Adrenal gland (tissue), 9 donors: ENCODE measurements at regions not wholly inside any gene's neighbourhood (a gene's known extent, or its start where the extent isn't known, plus 50 kb on each side); places are given as distances from the start of the nearest gene placed in this dataset.

ENCODE experiments used
- DNase-seq, 7 donors: peaks; one replicate each; pipeline ENCODE4 v3.0.0-alpha.2; 2019 to 2020
- H3K27ac ChIP-seq, 5 donors: fragments of 200-600 bp; sonication (generic) in 4 of 5; 1 replicate in 3 of 5; 2 replicates in 2 of 5; pipeline versions ENCODE4 v1.5.1 to v1.8.0; 2016 to 2020; ENCODE audit warnings: mild to moderate bottlenecking in 1 of 5
- H3K27me3 ChIP-seq: fragments of 200-600 bp; 2 replicates; pipeline ENCODE4 v1.8.0; 2021
- H3K36me3 ChIP-seq, 2 donors: fragments of 200-600 bp; replicated peaks in 1 of 2; 1 replicate in 1 of 2; 2 replicates in 1 of 2; pipeline versions ENCODE4 v1.5.1 to v1.8.0; 2018 to 2022
- H3K4me1 ChIP-seq, 2 donors: fragments of 200-600 bp; replicated peaks in 1 of 2; 1 replicate in 1 of 2; 2 replicates in 1 of 2; pipeline versions ENCODE4 v1.5.1 to v1.8.0; 2018 to 2021
- H3K4me3 ChIP-seq, 4 donors: fragments of 200-600 bp; sonication (generic) in 3 of 4; one replicate each; pipeline ENCODE4 v1.5.1; 2016 to 2018
- H3K9me3 ChIP-seq, 3 donors: fragments of 200-600 bp; sonication (generic) in 1 of 3; replicated peaks in 1 of 3; 1 replicate in 2 of 3; 2 replicates in 1 of 3; pipeline versions ENCODE4 v1.5.1 to v1.8.0; 2016 to 2021
- POLR2A ChIP-seq, 2 donors: fragments of 450-650 bp; IDR thresholded peaks; one replicate each; pipeline ENCODE4 v1.6.1; 2017; ENCODE audit warnings: antibody characterized with exemption in 2 of 2, mild to moderate bottlenecking in 2 of 2, moderate library complexity in 1 of 2
- WGBS, 4 donors: extraction: QIAGEN DNeasy Blood & Tissue Kit in 2 of 4; methylation state at CpG; one replicate each; pipeline versions ENCODE4 v1.1.5 to v1.1.7; 2013 to 2017; 5-methylcytosine and 5-hydroxymethylcytosine counted together
- intact Hi-C, 2 donors: fragments of 100-400 bp; cut with DNase I; formaldehyde crosslinking; loops; one replicate each; pipeline versions ENCODE4 v1.14.1 to v1.15.0; 2022 to 2023
- TF ChIP-seq, protein P1 (sequence below), 6 experiments: fragments of 450-650 bp in 4 of 6; fragments of 200-600 bp in 2 of 6; sonication (generic) in 1 of 6; IDR thresholded peaks; 1 replicate in 5 of 6; 2 replicates in 1 of 6; pipeline versions ENCODE4 v1.5.1 to v1.8.0; 2016 to 2021; ENCODE audit warnings: antibody characterized with exemption in 6 of 6, mild to moderate bottlenecking in 2 of 6, moderate library complexity in 1 of 6
- donor health status: healthy with polysubstance abuse.
- donor health status: Bipolar disorder and iron deficiency.
- donor health status: DM: yes; HTN: yes; CAD: no.
- donor health status: DM: no; HTN: no; CAD: no.
- donor health status: DM: no; HTN: no; CAD: no.

DNA sequence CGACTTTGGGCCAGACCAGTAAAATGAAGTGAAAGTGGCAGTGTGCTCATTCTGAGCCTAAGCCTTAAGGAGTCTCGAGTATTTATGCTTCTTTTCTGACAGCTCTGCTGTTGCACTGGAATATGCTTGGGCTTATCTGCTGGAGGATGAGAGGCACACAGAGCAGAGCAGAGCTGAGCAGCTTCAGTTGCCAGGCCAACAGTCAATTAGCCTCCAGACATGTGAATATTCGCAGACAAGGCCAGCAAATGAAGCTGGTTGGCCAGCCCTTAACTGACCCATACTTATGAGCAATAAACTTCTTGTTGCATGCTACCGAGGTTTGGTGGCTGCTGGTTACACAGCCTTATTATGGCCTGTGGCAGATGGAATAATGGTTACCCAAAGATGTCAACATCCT, 203.0 kb upstream of the GEMIN8 start:
- TF ChIP-seq, protein P1, sequence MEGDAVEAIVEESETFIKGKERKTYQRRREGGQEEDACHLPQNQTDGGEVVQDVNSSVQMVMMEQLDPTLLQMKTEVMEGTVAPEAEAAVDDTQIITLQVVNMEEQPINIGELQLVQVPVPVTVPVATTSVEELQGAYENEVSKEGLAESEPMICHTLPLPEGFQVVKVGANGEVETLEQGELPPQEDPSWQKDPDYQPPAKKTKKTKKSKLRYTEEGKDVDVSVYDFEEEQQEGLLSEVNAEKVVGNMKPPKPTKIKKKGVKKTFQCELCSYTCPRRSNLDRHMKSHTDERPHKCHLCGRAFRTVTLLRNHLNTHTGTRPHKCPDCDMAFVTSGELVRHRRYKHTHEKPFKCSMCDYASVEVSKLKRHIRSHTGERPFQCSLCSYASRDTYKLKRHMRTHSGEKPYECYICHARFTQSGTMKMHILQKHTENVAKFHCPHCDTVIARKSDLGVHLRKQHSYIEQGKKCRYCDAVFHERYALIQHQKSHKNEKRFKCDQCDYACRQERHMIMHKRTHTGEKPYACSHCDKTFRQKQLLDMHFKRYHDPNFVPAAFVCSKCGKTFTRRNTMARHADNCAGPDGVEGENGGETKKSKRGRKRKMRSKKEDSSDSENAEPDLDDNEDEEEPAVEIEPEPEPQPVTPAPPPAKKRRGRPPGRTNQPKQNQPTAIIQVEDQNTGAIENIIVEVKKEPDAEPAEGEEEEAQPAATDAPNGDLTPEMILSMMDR (IDR thresholded peaks at IDR 0.05) = no peak
- no peak for TF ChIP-seq POLR2A (IDR thresholded peaks at IDR 0.05)
- Histone ChIP-seq H3K27me3 (peaks cover 6% of the 10 kb centered on the region), H3K27ac (no peak overlapping the region), H3K4me3 (no peak overlapping the region), H3K4me1 (no peaks in the 10 kb centered on the region), H3K36me3 (no peaks in the 10 kb centered on the region), H3K9me3 (no peaks in the 10 kb centered on the region)
- 42 to 60% (median 54%) methylated on average over 3 to 4 of the region's 4 CpGs for WGBS, 4 donors
- intact Hi-C loops = no loop called here
- DNase-seq = peak in 1 of 7 donors; percentile 59

DNA sequence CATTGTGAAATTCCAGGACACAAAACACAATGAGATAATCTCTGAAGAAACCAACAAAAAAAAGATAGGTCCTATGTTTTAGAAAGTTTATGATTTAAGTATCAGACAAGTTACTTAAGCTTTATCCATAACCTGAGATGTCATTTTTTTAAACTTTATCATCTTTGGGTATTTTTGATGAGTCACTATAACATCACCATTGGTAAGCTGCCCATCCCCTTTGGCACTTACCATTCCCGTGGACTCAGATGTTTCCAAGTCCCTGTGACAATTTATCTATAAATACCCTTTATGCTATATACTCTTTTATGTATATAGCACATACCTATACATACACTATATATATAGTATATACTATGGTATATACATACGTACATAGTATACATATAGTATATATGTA, 198.9 kb upstream of the GEMIN8 start:
- TF ChIP-seq, protein P1 (IDR thresholded peaks at IDR 0.05) = no peak
- TF ChIP-seq POLR2A (IDR thresholded peaks at IDR 0.05) = no peak
- intact Hi-C loops = no loop called here
- Histone ChIP-seq H3K4me1 (no peaks in the 10 kb centered on the region), H3K9me3 (no peaks in the 10 kb centered on the region), H3K27me3 (peaks cover 6% of the 10 kb centered on the region), H3K4me3 (no peak overlapping the region), H3K36me3 (no peaks in the 10 kb centered on the region), H3K27ac (no peak overlapping the region)
- WGBS, 4 donors = 61 to 70% (median 68%) methylated on average over 2 of the region's 2 CpGs
- no peak for DNase-seq

DNA sequence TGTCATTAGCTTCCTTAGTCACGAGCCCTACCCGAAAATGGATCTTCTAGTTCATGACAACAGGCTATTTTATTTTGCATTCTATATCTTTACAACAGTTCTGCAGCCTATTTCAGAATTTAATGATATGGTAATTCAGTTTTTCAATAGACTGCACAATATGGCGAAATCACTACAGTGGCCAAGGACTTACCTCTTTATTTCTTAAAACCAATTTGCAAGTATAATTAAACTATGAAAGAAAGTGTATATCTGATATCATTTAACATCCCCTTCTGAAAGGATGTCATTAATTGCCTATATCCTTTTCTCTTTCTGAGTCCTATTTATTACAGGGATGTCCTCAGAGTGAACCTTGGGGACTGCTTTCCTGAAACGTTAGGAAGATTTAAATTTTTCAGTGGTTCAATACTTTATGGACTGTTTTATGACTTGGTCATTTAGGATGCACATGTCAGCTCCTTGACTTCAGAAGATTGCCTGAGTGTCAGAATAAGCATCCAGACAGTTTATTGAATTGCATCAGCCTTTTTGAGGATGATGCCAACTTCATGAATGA, 190.8 kb upstream of the GEMIN8 start:
- Histone ChIP-seq H3K4me1 (no peaks in the 10 kb centered on the region), H3K9me3 (no peaks in the 10 kb centered on the region), H3K27ac (no peak overlapping the region), H3K27me3 (peaks cover 9% of the 10 kb centered on the region), H3K36me3 (no peaks in the 10 kb centered on the region), H3K4me3 (no peak overlapping the region)
- WGBS, 4 donors = 61 to 68% (median 65%) methylated on average over 4 of the region's 4 CpGs
- TF ChIP-seq, protein P1 (IDR thresholded peaks at IDR 0.05) = no peak
- no peak for TF ChIP-seq POLR2A (IDR thresholded peaks at IDR 0.05)
- no peak for DNase-seq
- intact Hi-C loops = no loop called here

DNA sequence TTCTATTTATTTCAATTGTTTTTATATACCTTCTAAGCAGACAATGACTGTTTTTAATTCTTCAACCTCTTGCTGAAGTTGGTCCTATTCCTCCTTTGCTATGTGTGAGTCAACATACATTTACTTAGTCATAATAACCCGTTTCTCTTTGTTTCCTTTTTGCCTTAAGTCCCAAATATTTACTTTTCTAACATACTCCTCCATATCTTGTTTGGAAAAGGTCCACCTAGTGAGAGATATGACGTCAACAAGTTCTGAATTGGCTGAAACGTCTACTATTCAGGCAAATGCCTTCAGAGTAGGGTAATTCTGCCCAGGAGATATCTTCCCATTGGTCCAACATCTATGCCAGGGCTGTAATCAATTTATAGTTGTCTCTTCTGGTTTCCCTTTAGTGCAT, 179.3 kb upstream of the GEMIN8 start:
- TF ChIP-seq, protein P1 (IDR thresholded peaks at IDR 0.05) = no peak
- no peak for TF ChIP-seq POLR2A (IDR thresholded peaks at IDR 0.05)
- H3K27me3 ChIP-seq = no peaks in the 10 kb centered on the region
- 30 to 38% (median 34%) methylated on average over 3 of the region's 3 CpGs for WGBS, 4 donors

More for the DNA sequence above, 179.3 kb upstream of the GEMIN8 start:
- no peaks in the 10 kb centered on the region for H3K36me3 ChIP-seq
- H3K4me1 ChIP-seq = no peaks in the 10 kb centered on the region
- DNase-seq = no peak
- intact Hi-C loops = no loop called here
- H3K27ac ChIP-seq = no peak overlapping the region
- no peak overlapping the region for H3K4me3 ChIP-seq
- no peaks in the 10 kb centered on the region for H3K9me3 ChIP-seq
